MCF 10A (cell line): ENCODE measurements at regions not wholly inside any gene's neighbourhood (a gene's known extent, or its start where the extent isn't known, plus 50 kb on each side); places are given as distances from the start of the nearest gene placed in this dataset.
A peak's percentile ranks its signal among the peaks of the same experiment; 100 is the strongest.
"Not testable (repeated sequence)": the region's sequence is repeated elsewhere in the genome, so short reads cannot be mapped to it uniquely, and the experiment has no call there.

Source experiments
- BruUV-seq: library from RNA; stranded (reverse); fragments of 400-500 nt; replicated peaks from 2 replicates; lab custom pipeline; 2021; lab: Mats Ljungman, UMichigan
- CTCF ChIA-PET: fragments of 300-600 bp; sonication (Branson Sonifier 250); formaldehyde crosslinking; extraction: SDS; loops from one replicate; lab custom pipeline; 2021; ENCODE audit warnings: antibody characterized with exemption, inconsistent platforms; lab: Yijun Ruan, JAX
- POLR2A ChIA-PET: fragments of 300-600, 350-650 bp; sonication (Branson Sonifier 250); formaldehyde crosslinking; extraction: SDS; loops from one replicate; lab custom pipeline; 2020; ENCODE audit warnings: antibody characterized with exemption, inconsistent platforms; lab: Yijun Ruan, JAX
- DNase-seq: peaks from one replicate; pipeline ENCODE4 v3.0.0-alpha.2; 2018; ENCODE audit not compliant: unreplicated experiment
- H3K27ac Mint-ChIP-seq: one replicate; pipeline ENCODE4 v1.8.0; 2022; ENCODE audit warnings: mild to moderate bottlenecking, low read depth, mixed read lengths; ENCODE audit not compliant: unreplicated experiment
- H3K27me3 Mint-ChIP-seq: one replicate; pipeline ENCODE4 v1.8.0; 2022; ENCODE audit warnings: mixed read lengths; ENCODE audit not compliant: insufficient read depth, unreplicated experiment
- H3K36me3 Mint-ChIP-seq: one replicate; pipeline ENCODE4 v1.8.0; 2022; ENCODE audit warnings: mild to moderate bottlenecking, moderate library complexity, mixed read lengths; ENCODE audit not compliant: insufficient read depth, unreplicated experiment
- H3K4me1 Mint-ChIP-seq: one replicate; pipeline ENCODE4 v1.8.0; 2022; ENCODE audit warnings: mixed read lengths; ENCODE audit not compliant: insufficient read depth, unreplicated experiment
- H3K4me3 Mint-ChIP-seq: one replicate; pipeline ENCODE4 v1.8.0; 2022; ENCODE audit warnings: mild to moderate bottlenecking, moderate library complexity, mixed read lengths; ENCODE audit not compliant: unreplicated experiment
- H3K9me3 Mint-ChIP-seq: one replicate; pipeline ENCODE4 v1.8.0; 2022; ENCODE audit warnings: mixed read lengths; ENCODE audit not compliant: unreplicated experiment
- intact Hi-C: fragments of 100-400 bp; cut with micrococcal nuclease; formaldehyde crosslinking; loops from 2 replicates; pipeline ENCODE4 v1.14.1; 2022
- TF ChIP-seq, protein P1 (sequence below): fragments of 200-600 bp; IDR thresholded peaks from one replicate; pipeline ENCODE4 v1.8.0; 2022; ENCODE audit warnings: antibody characterized with exemption, mild to moderate bottlenecking; ENCODE audit not compliant: unreplicated experiment

DNA sequence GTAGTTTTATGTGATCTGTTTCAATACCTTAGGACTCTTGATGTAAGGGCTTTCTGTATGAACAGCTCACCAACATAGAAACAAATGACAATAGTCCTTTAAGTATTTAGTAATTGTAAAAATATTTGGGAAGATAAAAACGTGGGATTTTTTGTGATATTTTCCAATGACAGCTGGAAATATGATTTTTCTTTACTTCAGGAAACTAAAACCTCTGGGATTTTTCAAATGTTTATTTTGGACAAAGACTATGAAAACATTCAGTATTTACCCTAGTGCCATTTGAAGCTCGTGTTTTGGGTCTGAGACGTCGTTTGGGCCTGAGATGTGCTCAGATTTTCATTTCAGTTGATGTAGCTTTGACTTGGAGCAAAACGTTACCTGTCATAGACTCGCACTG lies 240.0 kb downstream of the BMP4 start:
- POLR2A ChIA-PET: interaction anchor here (0.6 to 2.0 kb wide), 5 partner anchors 8 to 237 kb away, joined by 3 to 6 read pairs (median 5); no protein-coding TSS in a partner anchor
- Mint-ChIP-seq H3K9me3 (no peaks in the 10 kb centered on the region), H3K4me3 (no peak overlapping the region), H3K27me3 (no peaks in the 10 kb centered on the region), H3K27ac (peak overlapping the region; percentile 94), H3K36me3 (no peaks in the 10 kb centered on the region), H3K4me1 (peaks cover 16% of the 10 kb centered on the region)
- BruUV-seq: no TSS peak
- CTCF ChIA-PET: no interaction called here
- intact Hi-C loops: no loop called here
- no peak for DNase-seq
- TF ChIP-seq, protein P1, sequence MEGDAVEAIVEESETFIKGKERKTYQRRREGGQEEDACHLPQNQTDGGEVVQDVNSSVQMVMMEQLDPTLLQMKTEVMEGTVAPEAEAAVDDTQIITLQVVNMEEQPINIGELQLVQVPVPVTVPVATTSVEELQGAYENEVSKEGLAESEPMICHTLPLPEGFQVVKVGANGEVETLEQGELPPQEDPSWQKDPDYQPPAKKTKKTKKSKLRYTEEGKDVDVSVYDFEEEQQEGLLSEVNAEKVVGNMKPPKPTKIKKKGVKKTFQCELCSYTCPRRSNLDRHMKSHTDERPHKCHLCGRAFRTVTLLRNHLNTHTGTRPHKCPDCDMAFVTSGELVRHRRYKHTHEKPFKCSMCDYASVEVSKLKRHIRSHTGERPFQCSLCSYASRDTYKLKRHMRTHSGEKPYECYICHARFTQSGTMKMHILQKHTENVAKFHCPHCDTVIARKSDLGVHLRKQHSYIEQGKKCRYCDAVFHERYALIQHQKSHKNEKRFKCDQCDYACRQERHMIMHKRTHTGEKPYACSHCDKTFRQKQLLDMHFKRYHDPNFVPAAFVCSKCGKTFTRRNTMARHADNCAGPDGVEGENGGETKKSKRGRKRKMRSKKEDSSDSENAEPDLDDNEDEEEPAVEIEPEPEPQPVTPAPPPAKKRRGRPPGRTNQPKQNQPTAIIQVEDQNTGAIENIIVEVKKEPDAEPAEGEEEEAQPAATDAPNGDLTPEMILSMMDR: no peak

DNA sequence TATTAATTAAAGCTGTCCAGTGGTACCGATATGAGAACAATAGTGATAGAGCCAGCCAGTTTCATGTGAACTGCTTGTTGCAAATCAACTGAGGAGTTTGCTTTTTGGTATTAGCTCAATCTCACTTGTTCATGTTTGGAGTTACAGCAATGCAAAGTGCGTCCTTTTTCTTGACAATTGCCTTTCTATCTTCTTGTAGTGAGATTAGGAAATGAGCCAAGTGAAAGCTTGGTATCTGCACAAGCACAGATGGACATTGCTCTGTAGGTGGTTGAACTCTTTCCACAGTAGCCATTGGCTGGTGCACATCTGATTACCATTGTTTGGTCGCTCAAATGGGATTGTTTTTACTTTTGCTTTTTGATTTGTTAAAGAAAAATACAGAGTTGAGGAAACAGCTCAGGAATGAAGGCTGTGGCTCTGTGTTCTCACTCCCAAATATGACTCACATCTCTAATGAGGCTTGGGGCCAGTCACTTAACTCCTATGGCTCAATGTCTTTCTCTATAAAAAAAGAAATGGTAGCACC lies 241.4 kb downstream of the BMP4 start:
- no TSS peak for BruUV-seq
- Mint-ChIP-seq H3K27me3 (no peaks in the 10 kb centered on the region), H3K4me3 (peak overlapping the region; percentile 62), H3K9me3 (no peaks in the 10 kb centered on the region), H3K4me1 (peaks cover 16% of the 10 kb centered on the region), H3K36me3 (no peaks in the 10 kb centered on the region), H3K27ac (peak overlapping the region; percentile 94)
- peak; percentile 63 for DNase-seq
- ChIA-PET CTCF (interaction anchor here (0.5 to 1.5 kb wide), 3 partner anchors 12 to 633 kb away, joined by 3 read pairs; no protein-coding TSS in a partner anchor), POLR2A (interaction anchor here (0.6 to 2.0 kb wide), 14 partner anchors 10 to 1185 kb away, joined by 3 to 8 read pairs (median 4); no protein-coding TSS in a partner anchor)
- TF ChIP-seq, protein P1: no peak
- intact Hi-C loops: no loop called here

DNA sequence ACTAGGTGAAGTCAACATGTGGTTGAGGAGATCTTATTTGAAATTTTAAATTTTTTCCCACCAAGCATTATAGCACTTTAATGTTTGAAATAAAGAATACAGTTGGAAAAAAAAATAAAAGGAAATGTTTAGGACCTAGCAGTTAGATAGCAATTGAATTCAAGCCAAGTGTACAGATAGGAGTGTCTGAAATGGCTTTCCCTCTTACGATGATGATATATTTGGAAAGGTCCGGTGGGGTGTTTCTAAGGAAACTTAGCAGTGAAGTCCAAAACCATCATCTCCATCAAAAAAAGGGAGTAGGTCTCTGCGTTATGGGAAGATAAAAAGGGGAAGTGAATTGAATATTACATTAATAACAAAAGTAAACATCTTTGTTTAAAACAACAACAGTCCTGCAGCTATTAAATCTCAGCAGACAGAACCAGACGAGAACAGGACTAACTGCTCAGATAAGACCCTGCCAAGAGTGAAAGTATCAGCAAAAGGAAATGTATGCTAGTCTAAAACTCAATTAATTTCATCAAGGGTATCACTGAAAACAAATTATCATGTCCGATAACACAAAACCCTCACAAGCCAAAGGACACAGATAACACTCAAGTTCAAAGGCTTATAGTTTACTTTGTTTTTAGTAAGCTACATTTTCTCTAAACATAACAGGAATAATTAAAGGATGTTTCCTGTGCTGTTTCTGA lies 242.0 kb downstream of the BMP4 start:
- Mint-ChIP-seq H3K27ac (peak overlapping the region; percentile 94), H3K9me3 (no peaks in the 10 kb centered on the region), H3K4me1 (peaks cover 16% of the 10 kb centered on the region), H3K36me3 (no peaks in the 10 kb centered on the region), H3K27me3 (no peaks in the 10 kb centered on the region), H3K4me3 (peak overlapping the region; percentile 62)
- intact Hi-C loops: no loop called here
- POLR2A ChIA-PET: interaction anchor here (0.7 to 2.0 kb wide), 10 partner anchors 10 to 239 kb away, joined by 3 to 8 read pairs (median 4); no protein-coding TSS in a partner anchor
- TF ChIP-seq, protein P1: no peak
- CTCF ChIA-PET: interaction anchor here (0.5 to 1.5 kb wide), 3 partner anchors 11 to 633 kb away, joined by 3 read pairs; no protein-coding TSS in a partner anchor
- no TSS peak for BruUV-seq
- no peak for DNase-seq

DNA sequence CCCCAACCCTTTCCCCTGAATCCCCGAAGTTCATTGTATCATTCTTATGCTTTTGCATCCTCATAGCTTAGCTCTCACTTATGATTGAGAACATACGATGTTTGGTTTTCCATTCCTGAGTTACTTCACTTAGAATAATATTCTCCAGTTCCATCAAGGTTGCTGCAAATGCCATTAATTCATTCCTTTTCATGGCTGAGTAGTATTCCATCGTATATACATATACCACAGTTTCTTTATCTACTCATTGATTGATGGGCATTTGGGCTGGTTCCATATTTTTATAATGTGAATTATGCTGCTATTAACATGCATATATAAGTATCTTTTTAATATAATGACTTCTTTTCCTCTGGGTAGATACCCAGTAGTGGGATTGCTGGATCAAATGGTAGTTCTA lies 243.7 kb downstream of the BMP4 start:
- H3K27ac Mint-ChIP-seq, BruUV-seq, H3K9me3 Mint-ChIP-seq, intact Hi-C loops, DNase-seq, H3K36me3 Mint-ChIP-seq, CTCF ChIA-PET, H3K27me3 Mint-ChIP-seq, H3K4me3 Mint-ChIP-seq: not testable (repeated sequence)
- H3K4me1 Mint-ChIP-seq: peaks cover 16% of the 10 kb centered on the region
- POLR2A ChIA-PET: interaction anchor here (1.2 kb wide), 1 partner anchor 17 kb away, joined by 5 read pairs; no protein-coding TSS in a partner anchor
